GM12873 (cell line): ENCODE measurements at regions not wholly inside any gene's neighbourhood (a gene's known extent, or its start where the extent isn't known, plus 50 kb on each side); places are given as distances from the start of the nearest gene placed in this dataset.

Source experiments
- TF ChIP-seq, protein P1 (sequence below): IDR thresholded peaks from 2 replicates; pipeline ENCODE4 v1.5.1; 2012; ENCODE audit warnings: low read depth, mild to moderate bottlenecking, moderate library complexity, low read length, control low read depth; ENCODE audit not compliant: insufficient read depth; ENCODE audit errors: missing control alignments

DNA sequence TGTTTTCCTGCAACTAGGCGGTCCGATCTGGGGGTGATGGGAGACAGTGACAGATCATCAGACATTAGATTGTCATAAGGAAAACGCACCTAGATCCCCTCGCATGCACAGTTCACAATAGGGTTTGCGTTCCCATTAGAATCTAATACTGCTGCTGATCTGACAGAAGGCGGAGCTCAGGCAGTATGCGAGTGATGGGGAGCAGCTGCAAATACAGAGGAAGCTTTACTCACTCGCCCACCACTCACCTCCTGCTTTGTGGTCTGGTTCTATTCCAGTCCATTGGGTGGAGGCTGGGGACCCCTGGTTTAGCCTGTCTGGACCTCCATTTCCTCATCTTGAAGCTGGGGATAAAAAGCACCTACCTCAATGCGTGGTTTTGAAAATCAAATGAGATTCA, 437.5 kb upstream of the PROK2 start:
- TF ChIP-seq, protein P1, sequence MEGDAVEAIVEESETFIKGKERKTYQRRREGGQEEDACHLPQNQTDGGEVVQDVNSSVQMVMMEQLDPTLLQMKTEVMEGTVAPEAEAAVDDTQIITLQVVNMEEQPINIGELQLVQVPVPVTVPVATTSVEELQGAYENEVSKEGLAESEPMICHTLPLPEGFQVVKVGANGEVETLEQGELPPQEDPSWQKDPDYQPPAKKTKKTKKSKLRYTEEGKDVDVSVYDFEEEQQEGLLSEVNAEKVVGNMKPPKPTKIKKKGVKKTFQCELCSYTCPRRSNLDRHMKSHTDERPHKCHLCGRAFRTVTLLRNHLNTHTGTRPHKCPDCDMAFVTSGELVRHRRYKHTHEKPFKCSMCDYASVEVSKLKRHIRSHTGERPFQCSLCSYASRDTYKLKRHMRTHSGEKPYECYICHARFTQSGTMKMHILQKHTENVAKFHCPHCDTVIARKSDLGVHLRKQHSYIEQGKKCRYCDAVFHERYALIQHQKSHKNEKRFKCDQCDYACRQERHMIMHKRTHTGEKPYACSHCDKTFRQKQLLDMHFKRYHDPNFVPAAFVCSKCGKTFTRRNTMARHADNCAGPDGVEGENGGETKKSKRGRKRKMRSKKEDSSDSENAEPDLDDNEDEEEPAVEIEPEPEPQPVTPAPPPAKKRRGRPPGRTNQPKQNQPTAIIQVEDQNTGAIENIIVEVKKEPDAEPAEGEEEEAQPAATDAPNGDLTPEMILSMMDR: no peak

DNA sequence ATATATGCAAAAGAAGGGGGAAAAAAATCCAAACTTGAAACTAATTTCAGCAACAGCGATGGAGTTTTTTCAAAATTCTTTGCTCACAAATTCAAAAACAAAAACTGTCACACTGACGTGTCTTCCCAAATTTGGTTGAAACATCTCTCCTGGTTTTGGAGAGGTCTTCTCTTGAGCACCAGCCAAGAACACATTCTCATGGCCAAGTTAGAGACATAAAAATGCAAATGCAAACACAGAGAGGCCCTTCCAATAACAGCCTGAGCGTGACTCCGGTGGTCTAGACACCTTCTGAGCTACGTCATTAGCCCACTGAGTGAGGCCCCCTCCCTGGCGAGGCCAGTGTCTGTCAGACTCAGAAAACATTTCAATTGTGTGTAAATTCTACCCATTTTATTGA, 436.0 kb upstream of the PROK2 start:
- TF ChIP-seq, protein P1: no peak

GRCh38 chr3:72219752-72220151, 434.8 kb upstream of the PROK2 start:
- TF ChIP-seq, protein P1: no peak

GRCh38 chr3:72217570-72217969, 432.6 kb upstream of the PROK2 start:
- TF ChIP-seq, protein P1: no peak

- TF ChIP-seq, protein P1: no peak
Measured at GRCh38 chr3:72214066-72214951, 429.4 kb upstream of the PROK2 start.

GRCh38 chr3:72213296-72214065, 428.5 kb upstream of the PROK2 start:
- TF ChIP-seq, protein P1: no peak

GRCh38 chr3:72212396-72212795, 427.4 kb upstream of the PROK2 start:
- TF ChIP-seq, protein P1: no peak
